Breast epithelium (tissue), 3 donors: ENCODE measurements at regions not wholly inside any gene's neighbourhood (a gene's known extent, or its start where the extent isn't known, plus 50 kb on each side); places are given as distances from the start of the nearest gene placed in this dataset.

ENCODE experiments used
- CTCF ChIP-seq, 3 donors: fragments of 450-650 bp; IDR thresholded peaks; one replicate each; pipeline ENCODE4 v1.5.1; 2016 to 2017; ENCODE audit warnings: antibody characterized with exemption in 3 of 3, mild to moderate bottlenecking in 3 of 3, moderate library complexity in 3 of 3
- POLR2AphosphoS5 ChIP-seq, 3 donors: sonication (generic); formaldehyde crosslinking; IDR thresholded peaks; one replicate each; pipeline ENCODE4 v1.6.1; 2017; ENCODE audit warnings: antibody characterized with exemption in 3 of 3

GRCh38 chr15:38755718-38756117 is 191.1 kb upstream of the RASGRP1 start:
- no peak for TF ChIP-seq POLR2AphosphoS5 (IDR thresholded peaks at IDR 0.05)
- TF ChIP-seq CTCF (IDR thresholded peaks at IDR 0.05): no peak
